ENCODE measurements at regions not wholly inside any gene's neighbourhood (a gene's known extent, or its start where the extent isn't known, plus 50 kb on each side); places are given as distances from the start of the nearest gene placed in this dataset.

DNA sequence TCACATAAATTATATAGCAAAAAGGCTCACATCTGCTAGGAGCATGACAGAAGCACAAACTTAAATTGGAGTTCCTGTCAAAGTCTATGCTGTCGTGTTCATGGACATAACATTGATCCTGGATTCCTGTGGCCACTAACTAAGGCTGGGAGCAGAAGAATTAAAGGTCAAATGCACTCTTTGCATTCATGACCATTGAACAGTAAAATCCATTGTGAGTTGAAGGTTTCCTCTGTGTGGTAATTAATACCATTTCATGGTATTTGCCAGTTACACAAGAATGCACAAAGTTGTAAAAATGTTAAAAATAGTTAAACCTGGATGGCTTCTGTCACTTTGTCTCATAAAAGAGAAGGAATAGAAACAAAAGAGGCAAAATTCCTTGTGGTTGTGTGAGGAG lies 242.6 kb downstream of the NPR3 start:
- TF ChIP-seq GPN1 (CRISPR knock-in tag; IDR thresholded peaks at IDR 0.05; ENCODE audit: borderline replicate concordance) (no peak), FOXK1 (CRISPR knock-in tag; IDR thresholded peaks at IDR 0.05; ENCODE audit: borderline replicate concordance, low read depth) (no peak), CBX5 (CRISPR knock-in tag; IDR thresholded peaks at IDR 0.05; ENCODE audit: borderline replicate concordance) (no peak), MXI1 (IDR thresholded peaks at IDR 0.05; ENCODE audit: borderline replicate concordance, low read depth, low read length) (no peak), HNF4A (CRISPR knock-in tag; IDR thresholded peaks at IDR 0.05) (no peak), TAF1 (CRISPR knock-in tag; IDR thresholded peaks at IDR 0.05) (no peak)
- TF ChIP-seq, protein P1, sequence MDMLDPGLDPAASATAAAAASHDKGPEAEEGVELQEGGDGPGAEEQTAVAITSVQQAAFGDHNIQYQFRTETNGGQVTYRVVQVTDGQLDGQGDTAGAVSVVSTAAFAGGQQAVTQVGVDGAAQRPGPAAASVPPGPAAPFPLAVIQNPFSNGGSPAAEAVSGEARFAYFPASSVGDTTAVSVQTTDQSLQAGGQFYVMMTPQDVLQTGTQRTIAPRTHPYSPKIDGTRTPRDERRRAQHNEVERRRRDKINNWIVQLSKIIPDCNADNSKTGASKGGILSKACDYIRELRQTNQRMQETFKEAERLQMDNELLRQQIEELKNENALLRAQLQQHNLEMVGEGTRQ (IDR thresholded peaks at IDR 0.05; ENCODE audit: low read depth, low read length): no peak
- TF ChIP-seq, protein P1 (CRISPR knock-in tag; IDR thresholded peaks at IDR 0.05; ENCODE audit: borderline replicate concordance): no peak
- TF ChIP-seq, protein P2, sequence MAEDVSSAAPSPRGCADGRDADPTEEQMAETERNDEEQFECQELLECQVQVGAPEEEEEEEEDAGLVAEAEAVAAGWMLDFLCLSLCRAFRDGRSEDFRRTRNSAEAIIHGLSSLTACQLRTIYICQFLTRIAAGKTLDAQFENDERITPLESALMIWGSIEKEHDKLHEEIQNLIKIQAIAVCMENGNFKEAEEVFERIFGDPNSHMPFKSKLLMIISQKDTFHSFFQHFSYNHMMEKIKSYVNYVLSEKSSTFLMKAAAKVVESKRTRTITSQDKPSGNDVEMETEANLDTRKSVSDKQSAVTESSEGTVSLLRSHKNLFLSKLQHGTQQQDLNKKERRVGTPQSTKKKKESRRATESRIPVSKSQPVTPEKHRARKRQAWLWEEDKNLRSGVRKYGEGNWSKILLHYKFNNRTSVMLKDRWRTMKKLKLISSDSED (CRISPR knock-in tag; IDR thresholded peaks at IDR 0.05): no peak
- TF ChIP-seq, protein P3, sequence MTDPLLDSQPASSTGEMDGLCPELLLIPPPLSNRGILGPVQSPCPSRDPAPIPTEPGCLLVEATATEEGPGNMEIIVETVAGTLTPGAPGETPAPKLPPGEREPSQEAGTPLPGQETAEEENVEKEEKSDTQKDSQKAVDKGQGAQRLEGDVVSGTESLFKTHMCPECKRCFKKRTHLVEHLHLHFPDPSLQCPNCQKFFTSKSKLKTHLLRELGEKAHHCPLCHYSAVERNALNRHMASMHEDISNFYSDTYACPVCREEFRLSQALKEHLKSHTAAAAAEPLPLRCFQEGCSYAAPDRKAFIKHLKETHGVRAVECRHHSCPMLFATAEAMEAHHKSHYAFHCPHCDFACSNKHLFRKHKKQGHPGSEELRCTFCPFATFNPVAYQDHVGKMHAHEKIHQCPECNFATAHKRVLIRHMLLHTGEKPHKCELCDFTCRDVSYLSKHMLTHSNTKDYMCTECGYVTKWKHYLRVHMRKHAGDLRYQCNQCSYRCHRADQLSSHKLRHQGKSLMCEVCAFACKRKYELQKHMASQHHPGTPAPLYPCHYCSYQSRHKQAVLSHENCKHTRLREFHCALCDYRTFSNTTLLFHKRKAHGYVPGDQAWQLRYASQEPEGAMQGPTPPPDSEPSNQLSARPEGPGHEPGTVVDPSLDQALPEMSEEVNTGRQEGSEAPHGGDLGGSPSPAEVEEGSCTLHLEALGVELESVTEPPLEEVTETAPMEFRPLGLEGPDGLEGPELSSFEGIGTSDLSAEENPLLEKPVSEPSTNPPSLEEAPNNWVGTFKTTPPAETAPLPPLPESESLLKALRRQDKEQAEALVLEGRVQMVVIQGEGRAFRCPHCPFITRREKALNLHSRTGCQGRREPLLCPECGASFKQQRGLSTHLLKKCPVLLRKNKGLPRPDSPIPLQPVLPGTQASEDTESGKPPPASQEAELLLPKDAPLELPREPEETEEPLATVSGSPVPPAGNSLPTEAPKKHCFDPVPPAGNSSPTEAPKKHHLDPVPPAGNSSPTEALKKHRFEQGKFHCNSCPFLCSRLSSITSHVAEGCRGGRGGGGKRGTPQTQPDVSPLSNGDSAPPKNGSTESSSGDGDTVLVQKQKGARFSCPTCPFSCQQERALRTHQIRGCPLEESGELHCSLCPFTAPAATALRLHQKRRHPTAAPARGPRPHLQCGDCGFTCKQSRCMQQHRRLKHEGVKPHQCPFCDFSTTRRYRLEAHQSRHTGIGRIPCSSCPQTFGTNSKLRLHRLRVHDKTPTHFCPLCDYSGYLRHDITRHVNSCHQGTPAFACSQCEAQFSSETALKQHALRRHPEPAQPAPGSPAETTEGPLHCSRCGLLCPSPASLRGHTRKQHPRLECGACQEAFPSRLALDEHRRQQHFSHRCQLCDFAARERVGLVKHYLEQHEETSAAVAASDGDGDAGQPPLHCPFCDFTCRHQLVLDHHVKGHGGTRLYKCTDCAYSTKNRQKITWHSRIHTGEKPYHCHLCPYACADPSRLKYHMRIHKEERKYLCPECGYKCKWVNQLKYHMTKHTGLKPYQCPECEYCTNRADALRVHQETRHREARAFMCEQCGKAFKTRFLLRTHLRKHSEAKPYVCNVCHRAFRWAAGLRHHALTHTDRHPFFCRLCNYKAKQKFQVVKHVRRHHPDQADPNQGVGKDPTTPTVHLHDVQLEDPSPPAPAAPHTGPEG (CRISPR knock-in tag; IDR thresholded peaks at IDR 0.05): no peak
